ENCODE measurements at regions not wholly inside any gene's neighbourhood (a gene's known extent, or its start where the extent isn't known, plus 50 kb on each side); places are given as distances from the start of the nearest gene placed in this dataset.
A peak's percentile ranks its signal among the peaks of the same experiment; 100 is the strongest.

GRCh38 chr18:67608615-67609273, 92.2 kb upstream of the DSEL start:
- H3K4me3 ChIP-seq (ENCODE audit: low read length) = no peak overlapping the region
- peak; percentile 59 for DNase-seq (ENCODE audit: low read depth)
- TF ChIP-seq CTCF (conservative IDR thresholded peaks at IDR 0.05; ENCODE audit: low read length) = no peak

GRCh38 chr18:67608191-67608590, 91.7 kb upstream of the DSEL start:
- no peak for DNase-seq (ENCODE audit: low read depth)
- no peak for TF ChIP-seq CTCF (conservative IDR thresholded peaks at IDR 0.05; ENCODE audit: low read length)
- H3K4me3 ChIP-seq (ENCODE audit: low read length) = no peak overlapping the region

GRCh38 chr18:67600181-67601180, 84.0 kb upstream of the DSEL start:
- DNase-seq (ENCODE audit: low read depth) = peak; percentile 71
- no peak overlapping the region for H3K4me3 ChIP-seq (ENCODE audit: low read length)
- TF ChIP-seq CTCF (conservative IDR thresholded peaks at IDR 0.05; ENCODE audit: low read length) = no peak

GRCh38 chr18:67599277-67599676, 82.8 kb upstream of the DSEL start:
- no peak overlapping the region for H3K4me3 ChIP-seq (ENCODE audit: low read length)
- no peak for TF ChIP-seq CTCF (conservative IDR thresholded peaks at IDR 0.05; ENCODE audit: low read length)
- DNase-seq (ENCODE audit: low read depth) = peak; percentile 69

GRCh38 chr18:67597759-67598158, 81.2 kb upstream of the DSEL start:
- H3K4me3 ChIP-seq (ENCODE audit: low read length) = no peak overlapping the region
- no peak for DNase-seq (ENCODE audit: low read depth)
- no peak for TF ChIP-seq CTCF (conservative IDR thresholded peaks at IDR 0.05; ENCODE audit: low read length)

- DNase-seq (ENCODE audit: low read depth) = no peak
- H3K4me3 ChIP-seq (ENCODE audit: low read length) = no peak overlapping the region
- TF ChIP-seq CTCF (conservative IDR thresholded peaks at IDR 0.05; ENCODE audit: low read length) = no peak
Observed at GRCh38 chr18:67596003-67596402, 79.5 kb upstream of the DSEL start.
